ENCODE measurements at regions not wholly inside any gene's neighbourhood (a gene's known extent, or its start where the extent isn't known, plus 50 kb on each side); places are given as distances from the start of the nearest gene placed in this dataset.
"Not testable (repeated sequence)": the region's sequence is repeated elsewhere in the genome, so short reads cannot be mapped to it uniquely, and the experiment has no call there.

- no peak for DNase-seq
These were observed 979.9 kb upstream of the GBE1 start for GRCh38 chr3:82741346-82741745.

- no peak for DNase-seq
These were observed 977.9 kb upstream of the GBE1 start for GRCh38 chr3:82739390-82739789.

GRCh38 chr3:82736696-82737277 is 975.3 kb upstream of the GBE1 start:
- DNase-seq = no peak

- DNase-seq = no peak
These were observed 953.8 kb upstream of the GBE1 start for GRCh38 chr3:82715091-82715856.

- DNase-seq = no peak
These were observed 945.6 kb upstream of the GBE1 start for GRCh38 chr3:82707035-82707434.

- no peak for DNase-seq
These were observed 924.3 kb upstream of the GBE1 start for GRCh38 chr3:82685761-82686160.

GRCh38 chr3:82676356-82677026 is 915.0 kb upstream of the GBE1 start:
- no peak for DNase-seq

GRCh38 chr3:82672966-82673365 is 911.5 kb upstream of the GBE1 start:
- DNase-seq = no peak

- no peak for DNase-seq
These were observed 910.0 kb upstream of the GBE1 start for GRCh38 chr3:82671466-82671865.

GRCh38 chr3:82654708-82655107 is 893.3 kb upstream of the GBE1 start:
- DNase-seq = no peak

GRCh38 chr3:82643948-82644347 is 882.5 kb upstream of the GBE1 start:
- no peak for DNase-seq

- DNase-seq = no peak
These were observed 880.3 kb upstream of the GBE1 start for GRCh38 chr3:82641701-82642100.

GRCh38 chr3:82640254-82640653 is 878.8 kb upstream of the GBE1 start:
- DNase-seq = no peak

- no peak for DNase-seq
These were observed 876.1 kb upstream of the GBE1 start for GRCh38 chr3:82637574-82637973.

- no peak for DNase-seq
These were observed 874.7 kb upstream of the GBE1 start for GRCh38 chr3:82636177-82636576.

GRCh38 chr3:82633319-82633718 is 871.9 kb upstream of the GBE1 start:
- no peak for DNase-seq

GRCh38 chr3:82629937-82630336 is 868.5 kb upstream of the GBE1 start:
- no peak for DNase-seq

GRCh38 chr3:82628385-82629014 is 867.1 kb upstream of the GBE1 start:
- DNase-seq = no peak

- DNase-seq = no peak
These were observed 866.3 kb upstream of the GBE1 start for GRCh38 chr3:82627733-82628132.

GRCh38 chr3:82620744-82621143 is 859.3 kb upstream of the GBE1 start:
- not testable (repeated sequence) for DNase-seq

- DNase-seq = no peak
These were observed 857.1 kb upstream of the GBE1 start for GRCh38 chr3:82618594-82618993.

- no peak for DNase-seq
These were observed 848.8 kb upstream of the GBE1 start for GRCh38 chr3:82610236-82610635.

- DNase-seq = no peak
These were observed 845.9 kb upstream of the GBE1 start for GRCh38 chr3:82607391-82607790.

All from skin of body (tissue), 1 donor.